T follicular helper cell (primary cell): ENCODE measurements at regions not wholly inside any gene's neighbourhood (a gene's known extent, or its start where the extent isn't known, plus 50 kb on each side); places are given as distances from the start of the nearest gene placed in this dataset.

Experiments used
- DNase-seq: peaks from one replicate; pipeline ENCODE4 v3.0.0-alpha.2; 2020; ENCODE audit warnings: low read depth

DNA sequence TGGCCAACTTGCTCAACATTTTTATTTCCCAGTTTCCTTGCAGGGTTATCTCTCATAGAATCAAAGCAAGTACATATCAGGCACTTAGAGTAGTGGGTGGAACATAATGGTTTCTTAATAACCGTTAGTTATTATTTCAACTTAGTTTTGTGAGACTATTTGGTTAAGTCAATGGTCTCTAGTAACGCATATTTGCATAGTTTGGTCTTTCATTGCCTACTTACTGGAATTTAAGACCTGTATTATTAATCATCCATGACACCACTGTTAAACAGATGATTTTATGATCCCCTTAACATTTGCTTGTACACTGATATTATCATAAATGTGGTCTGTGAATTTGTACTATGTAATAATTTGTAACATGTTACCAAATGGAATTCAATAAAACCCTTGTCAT, 70.9 kb upstream of the SMIM31 start:
- DNase-seq, result no peak

DNA sequence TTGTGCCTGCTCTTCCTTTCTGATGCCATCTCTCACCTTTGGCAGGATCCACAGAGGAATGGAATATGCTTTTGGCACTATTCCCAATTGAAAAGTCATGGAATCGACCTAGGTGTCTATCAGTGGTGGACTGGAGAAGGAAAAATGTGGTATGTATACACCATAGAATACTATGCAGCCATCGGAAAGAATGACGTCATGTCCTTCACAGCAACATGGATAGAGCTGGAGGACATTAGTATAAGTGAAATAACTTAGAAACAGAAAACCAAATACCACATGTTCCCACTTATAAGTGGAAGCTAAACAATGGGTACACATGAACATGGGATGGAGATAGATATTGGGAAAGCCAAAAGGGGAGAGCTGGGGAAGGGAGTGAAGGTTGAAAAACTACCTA, 58.3 kb upstream of the SMIM31 start:
- no peak for DNase-seq

GRCh38 chr4:164700471-164700870, 53.5 kb upstream of the SMIM31 start:
- no peak for DNase-seq

DNA sequence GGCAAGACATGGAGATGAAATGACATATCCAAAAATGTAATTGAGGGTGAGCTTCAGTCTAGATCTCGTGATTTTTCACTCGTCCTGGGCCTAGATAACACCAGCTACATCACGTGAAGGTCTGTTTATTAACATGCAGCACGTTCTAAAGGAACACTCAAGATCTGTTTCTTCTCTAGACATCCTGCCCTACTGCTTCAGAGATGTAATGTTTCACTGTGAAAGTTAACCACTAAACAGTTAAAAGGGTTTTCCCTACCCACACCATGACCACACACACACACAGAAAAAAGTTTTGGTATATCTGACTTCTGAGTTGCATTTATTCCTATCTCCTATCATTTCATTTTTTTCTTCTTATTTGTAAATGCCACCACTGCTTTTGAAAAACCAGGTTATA, 52.3 kb upstream of the SMIM31 start:
- no peak for DNase-seq
